PC-3 (cell line): ENCODE measurements at regions not wholly inside any gene's neighbourhood (a gene's known extent, or its start where the extent isn't known, plus 50 kb on each side); places are given as distances from the start of the nearest gene placed in this dataset.

ENCODE experiments used
- ATAC-seq: fragments of 200-7000 bp; cut with Tn5 transposase; 2 replicates; pipeline ENCODE4 v1.9.1; 2020; ENCODE audit warnings: mild to moderate bottlenecking, moderate library complexity
- BruUV-seq: library from RNA; stranded (reverse); fragments of 400-500 nt; replicated peaks from 2 replicates; lab custom pipeline; 2021; lab: Mats Ljungman, UMichigan
- CTCF ChIA-PET: fragments of 300-600 bp; sonication (Branson Sonifier 250); formaldehyde crosslinking; loops from one replicate; lab custom pipeline; 2022; ENCODE audit warnings: antibody characterized with exemption; lab: Charles Lee
- POLR2A ChIA-PET: fragments of 300-600 bp; sonication (Branson Sonifier 250); formaldehyde crosslinking; loops from one replicate; lab custom pipeline; 2022; ENCODE audit warnings: antibody characterized with exemption; ENCODE audit not compliant: unreplicated experiment; lab: Charles Lee
- DNase-seq: peaks from one replicate; pipeline ENCODE4 v3.0.0-alpha.2; 2015
- H2AFZ ChIP-seq: fragments of 300-600 bp; sonication (generic); 2 replicates; pipeline ENCODE4 v1.6.0; 2016; ENCODE audit warnings: antibody characterized with exemption, low read length
- H3F3A ChIP-seq: fragments of 300-600 bp; sonication (generic); one replicate; pipeline ENCODE4 v1.6.0; 2017; ENCODE audit warnings: antibody characterized with exemption, low read length, control low read depth, mild to moderate bottlenecking; ENCODE audit not compliant: unreplicated experiment
- H3K27ac ChIP-seq: fragments of 300-600 bp; sonication (generic); 2 replicates; pipeline ENCODE4 v1.5.1; 2016; ENCODE audit warnings: mild to moderate bottlenecking, low read length
- H3K27me3 ChIP-seq: fragments of 300-600 bp; sonication (generic); 2 replicates; pipeline ENCODE4 v1.6.1; 2016; ENCODE audit warnings: low read length, mixed read lengths
- H3K36me3 ChIP-seq: fragments of 300-600 bp; sonication (generic); 2 replicates; pipeline ENCODE4 v1.6.1; 2016; ENCODE audit warnings: low read depth, mixed run types, low read length, mixed read lengths
- H3K4me1 ChIP-seq: fragments of 300-600 bp; sonication (generic); 2 replicates; pipeline ENCODE4 v1.5.1; 2016; ENCODE audit warnings: low read length; ENCODE audit not compliant: insufficient read depth
- H3K4me2 ChIP-seq: fragments of 300-600 bp; sonication (generic); 2 replicates; pipeline ENCODE4 v1.6.0; 2016; ENCODE audit warnings: low read length
- H3K4me3 ChIP-seq: fragments of 300-600 bp; sonication (generic); 2 replicates; pipeline ENCODE4 v1.5.1; 2016; ENCODE audit warnings: mild to moderate bottlenecking, low read length, mixed read lengths
- H3K79me2 ChIP-seq: fragments of 300-600 bp; sonication (generic); 2 replicates; pipeline ENCODE4 v1.6.1; 2017; ENCODE audit warnings: low read length, mixed read lengths
- H3K9ac ChIP-seq: fragments of 300-600 bp; sonication (generic); 2 replicates; pipeline ENCODE4 v1.6.0; 2016; ENCODE audit warnings: mild to moderate bottlenecking, low read length
- H3K9me2 ChIP-seq: fragments of 300-600 bp; sonication (generic); replicated peaks from 2 replicates; pipeline ENCODE4 v1.6.1; 2016; ENCODE audit warnings: mixed run types, low read length, mixed read lengths
- H3K9me3 ChIP-seq: fragments of 300-600 bp; sonication (generic); 2 replicates; pipeline ENCODE4 v1.6.1; 2016; ENCODE audit warnings: low read length, mixed read lengths
- H4K20me1 ChIP-seq: fragments of 300-600 bp; sonication (generic); 2 replicates; pipeline ENCODE4 v1.6.1; 2016; ENCODE audit warnings: low read length, mixed read lengths
- EZH2 ChIP-seq: fragments of 300-600 bp; sonication (generic); IDR thresholded peaks from one replicate; pipeline ENCODE4 v1.6.1; 2017; ENCODE audit warnings: antibody characterized with exemption, mild to moderate bottlenecking, low read length; ENCODE audit not compliant: unreplicated experiment
- EZH2phosphoT487 ChIP-seq: fragments of 300-600 bp; sonication (generic); IDR thresholded peaks from 2 replicates; pipeline ENCODE4 v1.6.1; 2018; ENCODE audit warnings: mild to moderate bottlenecking, antibody characterized with exemption, low read length, borderline replicate concordance
- intact Hi-C: fragments of 100-400 bp; cut with micrococcal nuclease; formaldehyde crosslinking; loops from 2 replicates; pipeline ENCODE4 v1.9.0; 2023
- TF ChIP-seq, protein P1 (sequence below): fragments of 300-600 bp; sonication (generic); conservative IDR thresholded peaks from 2 replicates; pipeline ENCODE4 v1.5.1; 2017; ENCODE audit warnings: antibody characterized with exemption, low read depth, mild to moderate bottlenecking, low read length

DNA sequence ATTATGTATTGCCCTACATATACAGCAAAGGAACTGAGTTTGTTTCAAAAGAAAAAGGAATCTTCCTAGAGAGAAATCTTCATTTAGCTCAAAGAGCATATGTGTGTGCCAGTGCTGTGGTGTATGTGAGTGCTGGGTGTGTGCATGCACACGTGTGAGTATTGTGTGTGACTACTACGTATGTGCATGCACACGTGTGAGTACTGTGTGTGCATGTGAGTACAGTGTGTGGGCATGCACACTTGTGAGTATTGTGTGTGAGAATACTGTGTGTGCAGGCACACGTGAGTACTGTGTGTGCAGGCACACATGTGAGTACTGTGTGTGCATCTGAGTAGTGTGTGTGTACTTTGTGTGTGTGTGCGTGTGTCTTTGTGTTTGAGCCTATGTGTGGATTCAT lies 651.0 kb upstream of the B3GAT1 start:
- Histone ChIP-seq H4K20me1 (no peaks in the 10 kb centered on the region), H3K9ac (no peak overlapping the region), H3F3A (no peaks in the 10 kb centered on the region), H3K27me3 (no peaks in the 10 kb centered on the region), H3K9me2 (no peaks in the 10 kb centered on the region), H3K4me2 (no peak overlapping the region), H3K4me3 (no peak overlapping the region), H3K27ac (no peak overlapping the region), H3K36me3 (no peaks in the 10 kb centered on the region), H3K9me3 (peaks cover 34% of the 10 kb centered on the region), H3K79me2 (no peaks in the 10 kb centered on the region), H3K4me1 (no peaks in the 10 kb centered on the region), H2AFZ (no peak overlapping the region)
- intact Hi-C loops, result no loop called here
- ATAC-seq, result no peak
- ChIA-PET POLR2A (no interaction called here), CTCF (no interaction called here)
- TF ChIP-seq, protein P1, sequence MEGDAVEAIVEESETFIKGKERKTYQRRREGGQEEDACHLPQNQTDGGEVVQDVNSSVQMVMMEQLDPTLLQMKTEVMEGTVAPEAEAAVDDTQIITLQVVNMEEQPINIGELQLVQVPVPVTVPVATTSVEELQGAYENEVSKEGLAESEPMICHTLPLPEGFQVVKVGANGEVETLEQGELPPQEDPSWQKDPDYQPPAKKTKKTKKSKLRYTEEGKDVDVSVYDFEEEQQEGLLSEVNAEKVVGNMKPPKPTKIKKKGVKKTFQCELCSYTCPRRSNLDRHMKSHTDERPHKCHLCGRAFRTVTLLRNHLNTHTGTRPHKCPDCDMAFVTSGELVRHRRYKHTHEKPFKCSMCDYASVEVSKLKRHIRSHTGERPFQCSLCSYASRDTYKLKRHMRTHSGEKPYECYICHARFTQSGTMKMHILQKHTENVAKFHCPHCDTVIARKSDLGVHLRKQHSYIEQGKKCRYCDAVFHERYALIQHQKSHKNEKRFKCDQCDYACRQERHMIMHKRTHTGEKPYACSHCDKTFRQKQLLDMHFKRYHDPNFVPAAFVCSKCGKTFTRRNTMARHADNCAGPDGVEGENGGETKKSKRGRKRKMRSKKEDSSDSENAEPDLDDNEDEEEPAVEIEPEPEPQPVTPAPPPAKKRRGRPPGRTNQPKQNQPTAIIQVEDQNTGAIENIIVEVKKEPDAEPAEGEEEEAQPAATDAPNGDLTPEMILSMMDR, result no peak
- no peak for TF ChIP-seq EZH2
- TF ChIP-seq EZH2phosphoT487, result no peak
- BruUV-seq, result no TSS peak
- DNase-seq, result no peak

DNA sequence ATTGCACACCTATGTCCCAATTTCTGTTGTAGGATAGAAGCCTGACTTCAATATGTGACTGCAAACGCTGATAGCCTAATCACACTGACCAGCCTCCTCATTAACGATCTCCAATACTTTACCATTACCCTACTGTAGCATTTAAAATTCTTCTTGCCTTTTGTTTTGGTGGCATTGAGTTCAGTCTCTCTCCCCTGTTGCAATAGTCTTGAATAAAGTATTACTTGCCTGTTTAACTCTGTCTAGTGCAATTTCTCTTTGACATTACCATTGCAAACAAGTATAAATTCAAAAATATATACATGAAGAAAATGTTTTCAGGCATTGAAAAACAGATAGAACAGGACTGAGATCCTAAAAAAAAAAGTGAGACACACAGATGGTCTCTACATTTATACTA lies 649.1 kb upstream of the B3GAT1 start:
- ChIA-PET POLR2A (no interaction called here), CTCF (no interaction called here)
- Histone ChIP-seq H3K27me3 (no peaks in the 10 kb centered on the region), H3K27ac (no peak overlapping the region), H3K4me2 (no peak overlapping the region), H3K9ac (no peak overlapping the region), H3K4me1 (no peaks in the 10 kb centered on the region), H3K36me3 (no peaks in the 10 kb centered on the region), H3K9me2 (no peaks in the 10 kb centered on the region), H4K20me1 (no peaks in the 10 kb centered on the region), H2AFZ (no peak overlapping the region), H3K9me3 (peaks cover 34% of the 10 kb centered on the region), H3F3A (no peaks in the 10 kb centered on the region), H3K4me3 (no peak overlapping the region), H3K79me2 (no peaks in the 10 kb centered on the region)
- TF ChIP-seq, protein P1, result no peak
- TF ChIP-seq EZH2 (no peak), EZH2phosphoT487 (no peak)
- intact Hi-C loops, result no loop called here
- no TSS peak for BruUV-seq
- DNase-seq (no peak), ATAC-seq (no peak)

DNA sequence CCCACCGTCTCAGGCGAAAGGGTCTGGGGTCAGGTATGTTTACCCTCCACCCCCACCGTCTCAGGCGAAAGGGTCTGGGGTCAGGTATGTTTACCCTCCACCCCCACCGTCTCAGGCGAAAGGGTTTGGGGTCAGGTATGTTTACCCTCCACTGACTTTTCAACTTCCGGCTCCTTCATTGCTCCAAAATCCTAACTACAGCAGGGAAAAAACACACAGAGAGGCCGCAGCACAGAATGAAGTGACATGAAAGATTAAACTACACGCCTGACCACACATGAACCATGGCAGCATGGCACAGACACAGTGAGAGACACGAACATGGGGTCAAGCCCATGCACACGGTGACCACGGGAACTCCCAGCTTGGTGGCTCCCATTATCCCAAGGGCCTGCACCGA lies 634.9 kb upstream of the B3GAT1 start:
- peaks cover 18% of the 10 kb centered on the region for H3K27me3 ChIP-seq

More for the DNA sequence above, 634.9 kb upstream of the B3GAT1 start:
- Histone ChIP-seq H3K4me1 (no peaks in the 10 kb centered on the region), H4K20me1 (no peaks in the 10 kb centered on the region), H3K9me3 (no peaks in the 10 kb centered on the region), H3F3A (no peaks in the 10 kb centered on the region), H3K36me3 (no peaks in the 10 kb centered on the region), H3K79me2 (no peaks in the 10 kb centered on the region), H3K27ac (no peak overlapping the region), H3K4me2 (no peak overlapping the region), H3K9ac (no peak overlapping the region), H3K4me3 (no peak overlapping the region), H3K9me2 (no peaks in the 10 kb centered on the region), H2AFZ (no peak overlapping the region)
- DNase-seq (no peak), ATAC-seq (no peak)
- ChIA-PET POLR2A (no interaction called here), CTCF (no interaction called here)
- TF ChIP-seq EZH2 (no peak), EZH2phosphoT487 (no peak)
- TF ChIP-seq, protein P1, result no peak
- BruUV-seq, result no TSS peak
- intact Hi-C loops, result no loop called here
